K562 (cell line): ENCODE measurements at regions not wholly inside any gene's neighbourhood (a gene's known extent, or its start where the extent isn't known, plus 50 kb on each side); places are given as distances from the start of the nearest gene placed in this dataset.

ENCODE experiments used
- CEBPZ ChIP-seq: fragments of 150-350 bp; IDR thresholded peaks from 2 replicates; pipeline ENCODE4 v1.6.1; 2014; ENCODE audit warnings: low read depth, mild to moderate bottlenecking, low read length, borderline replicate concordance
- HMGN3 ChIP-seq: IDR thresholded peaks from 2 replicates; pipeline ENCODE4 v1.6.1; 2011; ENCODE audit warnings: borderline replicate concordance, low read depth, mild to moderate bottlenecking, mixed read lengths, low read length; ENCODE audit not compliant: insufficient read length; ENCODE audit errors: extremely low read depth
- KLF16 ChIP-seq: IDR thresholded peaks from 2 replicates; pipeline ENCODE4 v1.6.1; 2016; ENCODE audit warnings: antibody characterized with exemption
- ZNF407 ChIP-seq: fragments of 450-650 bp; IDR thresholded peaks from 2 replicates; pipeline ENCODE4 v1.6.1; 2016; ENCODE audit warnings: low read depth
- TF ChIP-seq, protein P1 (sequence below), 2 experiments: fragments of 450-650 bp; formaldehyde crosslinking in 1 of 2; IDR thresholded peaks; 2 replicates each; pipeline versions ENCODE4 v1.4.0 to v1.6.1; 2014 to 2020; ENCODE audit warnings: mild to moderate bottlenecking in 2 of 2, borderline replicate concordance in 1 of 2, low read depth in 1 of 2

- TF ChIP-seq, protein P1, sequence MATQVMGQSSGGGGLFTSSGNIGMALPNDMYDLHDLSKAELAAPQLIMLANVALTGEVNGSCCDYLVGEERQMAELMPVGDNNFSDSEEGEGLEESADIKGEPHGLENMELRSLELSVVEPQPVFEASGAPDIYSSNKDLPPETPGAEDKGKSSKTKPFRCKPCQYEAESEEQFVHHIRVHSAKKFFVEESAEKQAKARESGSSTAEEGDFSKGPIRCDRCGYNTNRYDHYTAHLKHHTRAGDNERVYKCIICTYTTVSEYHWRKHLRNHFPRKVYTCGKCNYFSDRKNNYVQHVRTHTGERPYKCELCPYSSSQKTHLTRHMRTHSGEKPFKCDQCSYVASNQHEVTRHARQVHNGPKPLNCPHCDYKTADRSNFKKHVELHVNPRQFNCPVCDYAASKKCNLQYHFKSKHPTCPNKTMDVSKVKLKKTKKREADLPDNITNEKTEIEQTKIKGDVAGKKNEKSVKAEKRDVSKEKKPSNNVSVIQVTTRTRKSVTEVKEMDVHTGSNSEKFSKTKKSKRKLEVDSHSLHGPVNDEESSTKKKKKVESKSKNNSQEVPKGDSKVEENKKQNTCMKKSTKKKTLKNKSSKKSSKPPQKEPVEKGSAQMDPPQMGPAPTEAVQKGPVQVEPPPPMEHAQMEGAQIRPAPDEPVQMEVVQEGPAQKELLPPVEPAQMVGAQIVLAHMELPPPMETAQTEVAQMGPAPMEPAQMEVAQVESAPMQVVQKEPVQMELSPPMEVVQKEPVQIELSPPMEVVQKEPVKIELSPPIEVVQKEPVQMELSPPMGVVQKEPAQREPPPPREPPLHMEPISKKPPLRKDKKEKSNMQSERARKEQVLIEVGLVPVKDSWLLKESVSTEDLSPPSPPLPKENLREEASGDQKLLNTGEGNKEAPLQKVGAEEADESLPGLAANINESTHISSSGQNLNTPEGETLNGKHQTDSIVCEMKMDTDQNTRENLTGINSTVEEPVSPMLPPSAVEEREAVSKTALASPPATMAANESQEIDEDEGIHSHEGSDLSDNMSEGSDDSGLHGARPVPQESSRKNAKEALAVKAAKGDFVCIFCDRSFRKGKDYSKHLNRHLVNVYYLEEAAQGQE (IDR thresholded peaks at IDR 0.05; ENCODE audit: borderline replicate concordance) = no peak
- TF ChIP-seq, protein P1 (CRISPR knock-in tag; IDR thresholded peaks at IDR 0.05; ENCODE audit: low read depth) = no peak
- no peak for TF ChIP-seq CEBPZ
- TF ChIP-seq ZNF407 = no peak
- no peak for TF ChIP-seq KLF16
- no peak for TF ChIP-seq HMGN3
Observed at GRCh38 chr12:92078167-92079053, 67.2 kb downstream of the BTG1 start (continued).
